Nephron progenitor cell (in vitro differentiated cells): ENCODE measurements at regions not wholly inside any gene's neighbourhood (a gene's known extent, or its start where the extent isn't known, plus 50 kb on each side); places are given as distances from the start of the nearest gene placed in this dataset.
"Not testable (repeated sequence)": the region's sequence is repeated elsewhere in the genome, so short reads cannot be mapped to it uniquely, and the experiment has no call there.

Experiments
- DNase-seq: peaks from one replicate; pipeline ENCODE4 v3.0.0; 2021
- H3K27ac Mint-ChIP-seq: 2 replicates; pipeline ENCODE4 v1.8.0; 2021; ENCODE audit warnings: mild to moderate bottlenecking, moderate library complexity, mixed read lengths
- H3K27me3 Mint-ChIP-seq: 2 replicates; pipeline ENCODE4 v1.8.0; 2021; ENCODE audit warnings: mild to moderate bottlenecking, low read depth, mixed read lengths; ENCODE audit not compliant: poor library complexity
- H3K36me3 Mint-ChIP-seq: 2 replicates; pipeline ENCODE4 v1.8.0; 2021; ENCODE audit warnings: low read depth, mixed read lengths
- H3K4me1 Mint-ChIP-seq: 2 replicates; pipeline ENCODE4 v1.8.0; 2021; ENCODE audit warnings: mixed read lengths
- H3K4me3 Mint-ChIP-seq: 2 replicates; pipeline ENCODE4 v1.8.0; 2021; ENCODE audit warnings: mild to moderate bottlenecking, moderate library complexity, mixed read lengths
- H3K9me3 Mint-ChIP-seq: 2 replicates; pipeline ENCODE4 v1.8.0; 2021; ENCODE audit warnings: mild to moderate bottlenecking, moderate library complexity, mixed read lengths
- TF ChIP-seq, protein P1 (sequence below): fragments of 200-600 bp; sonication (generic); IDR thresholded peaks from 2 replicates; pipeline ENCODE4 v1.5.0; 2021; ENCODE audit warnings: antibody characterized with exemption

DNA sequence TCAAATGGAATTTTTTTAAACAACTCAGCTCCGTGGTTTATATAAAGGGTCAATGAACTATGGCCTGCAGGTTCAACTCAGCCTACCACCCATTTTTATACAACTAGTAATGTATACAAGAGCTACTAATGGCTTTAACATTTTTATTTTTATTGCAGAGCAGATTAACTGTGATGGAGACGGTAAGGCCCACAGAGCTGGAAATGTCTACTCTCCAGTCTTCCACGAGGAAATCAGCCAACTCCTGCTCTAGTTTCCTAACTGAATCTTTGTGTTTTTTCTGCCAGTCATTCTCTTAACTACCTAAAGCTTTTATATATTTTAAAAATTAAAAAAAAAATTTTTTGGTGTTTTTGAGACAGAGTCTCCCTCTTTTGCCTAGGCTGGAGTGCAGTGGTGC, 385.1 kb upstream of the MAF start:
- no peaks in the 10 kb centered on the region for H3K36me3 Mint-ChIP-seq
- H3K9me3 Mint-ChIP-seq, result no peaks in the 10 kb centered on the region
- H3K27ac Mint-ChIP-seq, result no peak overlapping the region
- H3K4me1 Mint-ChIP-seq, result peaks cover 10% of the 10 kb centered on the region
- no peaks in the 10 kb centered on the region for H3K27me3 Mint-ChIP-seq
- TF ChIP-seq, protein P1, sequence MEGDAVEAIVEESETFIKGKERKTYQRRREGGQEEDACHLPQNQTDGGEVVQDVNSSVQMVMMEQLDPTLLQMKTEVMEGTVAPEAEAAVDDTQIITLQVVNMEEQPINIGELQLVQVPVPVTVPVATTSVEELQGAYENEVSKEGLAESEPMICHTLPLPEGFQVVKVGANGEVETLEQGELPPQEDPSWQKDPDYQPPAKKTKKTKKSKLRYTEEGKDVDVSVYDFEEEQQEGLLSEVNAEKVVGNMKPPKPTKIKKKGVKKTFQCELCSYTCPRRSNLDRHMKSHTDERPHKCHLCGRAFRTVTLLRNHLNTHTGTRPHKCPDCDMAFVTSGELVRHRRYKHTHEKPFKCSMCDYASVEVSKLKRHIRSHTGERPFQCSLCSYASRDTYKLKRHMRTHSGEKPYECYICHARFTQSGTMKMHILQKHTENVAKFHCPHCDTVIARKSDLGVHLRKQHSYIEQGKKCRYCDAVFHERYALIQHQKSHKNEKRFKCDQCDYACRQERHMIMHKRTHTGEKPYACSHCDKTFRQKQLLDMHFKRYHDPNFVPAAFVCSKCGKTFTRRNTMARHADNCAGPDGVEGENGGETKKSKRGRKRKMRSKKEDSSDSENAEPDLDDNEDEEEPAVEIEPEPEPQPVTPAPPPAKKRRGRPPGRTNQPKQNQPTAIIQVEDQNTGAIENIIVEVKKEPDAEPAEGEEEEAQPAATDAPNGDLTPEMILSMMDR, result no peak
- no peak for DNase-seq
- no peak overlapping the region for H3K4me3 Mint-ChIP-seq

DNA sequence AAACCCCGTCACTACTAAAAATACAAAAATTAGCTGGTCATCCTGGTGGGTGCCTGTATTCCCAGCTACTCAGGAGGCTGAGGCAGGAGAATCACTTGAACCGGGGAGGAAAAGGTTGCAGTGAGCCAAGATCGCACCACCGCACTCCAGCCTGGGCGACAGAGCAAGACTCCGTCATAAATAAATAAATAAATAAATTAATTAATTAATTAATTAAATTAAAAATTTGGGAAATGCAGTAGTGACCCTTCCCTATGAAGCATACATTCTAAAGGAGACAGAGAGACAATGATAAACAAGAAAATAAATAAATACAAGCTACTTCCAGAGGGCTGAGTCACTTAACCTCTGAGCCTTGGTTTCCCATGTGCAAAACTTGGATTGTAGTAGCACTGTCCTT, 383.6 kb upstream of the MAF start:
- not testable (repeated sequence) for H3K9me3 Mint-ChIP-seq, DNase-seq, H3K36me3 Mint-ChIP-seq, H3K27ac Mint-ChIP-seq, H3K4me3 Mint-ChIP-seq, H3K27me3 Mint-ChIP-seq
- peaks cover 10% of the 10 kb centered on the region for H3K4me1 Mint-ChIP-seq

DNA sequence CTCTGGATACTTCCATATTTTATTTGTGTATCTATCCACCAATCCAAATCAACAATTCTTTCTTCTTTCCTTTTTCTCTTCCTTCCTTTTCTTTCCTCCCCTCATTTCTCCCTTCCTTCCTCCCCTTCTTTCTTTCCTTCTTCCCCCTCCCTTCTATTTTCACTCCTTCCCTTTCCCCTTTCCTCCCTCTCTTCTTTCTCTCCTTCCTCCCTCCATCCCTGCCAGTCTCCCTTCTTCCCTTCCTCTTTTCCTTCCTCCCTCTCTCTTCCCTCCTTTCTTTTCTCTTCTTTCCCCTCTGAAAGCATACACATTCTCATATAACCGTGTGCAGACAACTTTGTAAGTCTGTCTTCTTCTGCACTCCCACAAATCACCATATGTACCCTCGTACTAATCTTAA, 382.3 kb upstream of the MAF start:
- Mint-ChIP-seq H3K27ac (no peak overlapping the region), H3K36me3 (no peaks in the 10 kb centered on the region), H3K4me1 (peaks cover 6% of the 10 kb centered on the region), H3K4me3 (no peak overlapping the region), H3K9me3 (no peaks in the 10 kb centered on the region), H3K27me3 (peaks cover 6% of the 10 kb centered on the region)
- TF ChIP-seq, protein P1, result no peak
- no peak for DNase-seq

GRCh38 chr16:79982361-79982760, 381.8 kb upstream of the MAF start:
- Mint-ChIP-seq H3K4me1 (peaks cover 3% of the 10 kb centered on the region), H3K27me3 (peaks cover 7% of the 10 kb centered on the region), H3K27ac (no peak overlapping the region), H3K36me3 (no peaks in the 10 kb centered on the region), H3K9me3 (no peaks in the 10 kb centered on the region), H3K4me3 (no peak overlapping the region)
- TF ChIP-seq, protein P1, result no peak
- DNase-seq, result no peak

GRCh38 chr16:79981814-79982213, 381.3 kb upstream of the MAF start:
- peaks cover 7% of the 10 kb centered on the region for H3K27me3 Mint-ChIP-seq
- TF ChIP-seq, protein P1, result no peak
- no peak for DNase-seq
- no peak overlapping the region for H3K27ac Mint-ChIP-seq
- H3K4me1 Mint-ChIP-seq, result no peaks in the 10 kb centered on the region
- no peaks in the 10 kb centered on the region for H3K36me3 Mint-ChIP-seq
- no peak overlapping the region for H3K4me3 Mint-ChIP-seq
- H3K9me3 Mint-ChIP-seq, result no peaks in the 10 kb centered on the region

GRCh38 chr16:79980650-79981521, 380.3 kb upstream of the MAF start:
- TF ChIP-seq, protein P1, result no peak
- Mint-ChIP-seq H3K27me3 (peaks cover 7% of the 10 kb centered on the region), H3K9me3 (no peaks in the 10 kb centered on the region), H3K27ac (no peak overlapping the region), H3K4me3 (no peak overlapping the region), H3K36me3 (no peaks in the 10 kb centered on the region), H3K4me1 (no peaks in the 10 kb centered on the region)
- no peak for DNase-seq
